ENCODE measurements at regions not wholly inside any gene's neighbourhood (a gene's known extent, or its start where the extent isn't known, plus 50 kb on each side); places are given as distances from the start of the nearest gene placed in this dataset.

DNA sequence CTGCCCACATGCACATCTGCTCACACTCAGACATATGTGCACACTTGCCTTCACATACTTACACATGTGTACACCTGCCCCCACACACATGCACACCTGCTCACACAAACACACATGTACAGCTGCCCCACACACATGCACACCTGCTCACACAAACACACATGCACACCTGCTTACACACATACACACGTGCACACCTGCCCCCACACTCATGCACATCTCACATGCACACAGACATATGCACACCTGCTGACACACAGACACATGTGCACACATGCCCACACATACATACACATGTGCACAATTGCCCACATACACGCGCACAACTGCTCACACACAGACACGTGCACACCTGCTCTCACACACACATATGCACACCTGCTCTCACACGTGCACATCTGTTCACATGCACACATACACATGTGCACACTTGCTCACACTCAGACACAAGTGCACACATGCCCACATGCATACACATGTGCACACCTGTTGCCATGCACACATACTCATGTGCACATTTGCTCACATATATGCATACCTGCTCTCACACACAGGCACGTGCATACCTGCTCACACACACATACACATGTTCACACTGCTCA is 147.8 kb upstream of the FOXD4L5 start:
- 91% methylated on average over 6 of the region's 6 CpGs for WGBS (ENCODE audit: insufficient coverage)
- Mint-ChIP-seq H3K27me3 (no peaks in the 10 kb centered on the region), H3K9me3 (ENCODE audit: insufficient read depth) (peaks cover 17% of the 10 kb centered on the region)

GRCh38 chr9:65432051-65432450 is 147.0 kb upstream of the FOXD4L5 start:
- H3K9me3 Mint-ChIP-seq (ENCODE audit: insufficient read depth), result peaks cover 13% of the 10 kb centered on the region
- intact Hi-C loops (cut with micrococcal nuclease), result no loop called here
- POLR2A ChIA-PET, result no interaction called here

More for the DNA sequence above, 147.8 kb upstream of the FOXD4L5 start:
- Histone ChIP-seq H3K27me3 (replicated peaks in 1 of 4; ENCODE audit: control extremely low read depth in 1 of 4, control insufficient read depth in 3 of 4, insufficient read depth in 4 of 4, low read length in 3 of 4) (no peaks in the 10 kb centered on the region), H3K36me3 (replicated peaks in 1 of 2; ENCODE audit: control extremely low read depth in 1 of 2, control insufficient read depth in 1 of 2, extremely low read depth in 1 of 2, insufficient read depth in 2 of 2, low read length in 1 of 2) (no peaks in the 10 kb centered on the region), H3K9ac (ENCODE audit: low read length) (no peak overlapping the region), H3K4me2 (replicated peaks; ENCODE audit: low read depth, low read length, poor library complexity, severe bottlenecking) (no peak overlapping the region), H3K4me3 (ENCODE audit: control extremely low read depth in 1 of 5, extremely low read depth in 1 of 5, insufficient read depth in 1 of 5, low read depth in 2 of 5, low read length in 4 of 5) (no peak overlapping the region), H3K79me2 (ENCODE audit: control insufficient read depth, insufficient read depth, low read length) (no peaks in the 10 kb centered on the region), H2AFZ (ENCODE audit: insufficient read depth, low read depth, low read length, poor library complexity, severe bottlenecking) (no peak overlapping the region), H4K20me1 (ENCODE audit: control insufficient read depth, insufficient read depth, low read length, poor library complexity, severe bottlenecking) (no peaks in the 10 kb centered on the region), H3K4me1 (ENCODE audit: control insufficient read depth in 2 of 2, insufficient read depth in 2 of 2, low read length in 2 of 2) (no peaks in the 10 kb centered on the region), H3K9me3 (ENCODE audit: control extremely low read depth in 1 of 3, control insufficient read depth in 2 of 3, insufficient read depth in 1 of 3, low read length in 2 of 3) (peaks cover 0 to 71% (median 0%) of the 10 kb centered on the region in 3 donors), H3K27ac (ENCODE audit: low read length in 2 of 2) (no peak overlapping the region)
- intact Hi-C loops (cut with micrococcal nuclease), result no loop called here
- ATAC-seq (ENCODE audit: low read depth), result no peak
- TF ChIP-seq CTCF (IDR thresholded peaks at IDR 0.05) (no peak), EZH2 (IDR thresholded peaks at IDR 0.05; ENCODE audit: borderline replicate concordance, insufficient read depth, low read depth, low read length, poor library complexity, severe bottlenecking) (no peak)
- CTCF ChIA-PET, result no interaction called here
- DNase-seq, result no peak
- H3K27ac Mint-ChIP-seq, result no peak overlapping the region
- H3K4me1 Mint-ChIP-seq, result no peaks in the 10 kb centered on the region
- H3K4me3 Mint-ChIP-seq, result no peak overlapping the region
- POLR2A ChIA-PET, result no interaction called here

More at GRCh38 chr9:65432051-65432450, 147.0 kb upstream of the FOXD4L5 start:
- Histone ChIP-seq H3K4me2 (replicated peaks; ENCODE audit: low read depth, low read length, poor library complexity, severe bottlenecking) (no peak overlapping the region), H3K27ac (ENCODE audit: low read length in 2 of 2) (no peak overlapping the region), H3K4me1 (ENCODE audit: control insufficient read depth in 2 of 2, insufficient read depth in 2 of 2, low read length in 2 of 2) (no peaks in the 10 kb centered on the region), H3K36me3 (replicated peaks in 1 of 2; ENCODE audit: control extremely low read depth in 1 of 2, control insufficient read depth in 1 of 2, extremely low read depth in 1 of 2, insufficient read depth in 2 of 2, low read length in 1 of 2) (no peaks in the 10 kb centered on the region), H3K27me3 (replicated peaks in 1 of 4; ENCODE audit: control extremely low read depth in 1 of 4, control insufficient read depth in 3 of 4, insufficient read depth in 4 of 4, low read length in 3 of 4) (no peaks in the 10 kb centered on the region), H3K4me3 (ENCODE audit: control extremely low read depth in 1 of 5, extremely low read depth in 1 of 5, insufficient read depth in 1 of 5, low read depth in 2 of 5, low read length in 4 of 5) (no peak overlapping the region), H3K9me3 (ENCODE audit: control extremely low read depth in 1 of 3, control insufficient read depth in 2 of 3, insufficient read depth in 1 of 3, low read length in 2 of 3) (peaks cover 0 to 78% (median 0%) of the 10 kb centered on the region in 3 donors), H2AFZ (ENCODE audit: insufficient read depth, low read depth, low read length, poor library complexity, severe bottlenecking) (no peak overlapping the region), H3K79me2 (ENCODE audit: control insufficient read depth, insufficient read depth, low read length) (no peaks in the 10 kb centered on the region), H3K9ac (ENCODE audit: low read length) (no peak overlapping the region), H4K20me1 (ENCODE audit: control insufficient read depth, insufficient read depth, low read length, poor library complexity, severe bottlenecking) (no peaks in the 10 kb centered on the region)
- TF ChIP-seq CTCF (IDR thresholded peaks at IDR 0.05) (no peak), EZH2 (IDR thresholded peaks at IDR 0.05; ENCODE audit: borderline replicate concordance, insufficient read depth, low read depth, low read length, poor library complexity, severe bottlenecking) (no peak)
- H3K27me3 Mint-ChIP-seq, result no peaks in the 10 kb centered on the region
- ATAC-seq (ENCODE audit: low read depth) (no peak), DNase-seq (no peak)
- H3K27ac Mint-ChIP-seq, result no peak overlapping the region
- CTCF ChIA-PET, result no interaction called here
- 72% methylated on average over 2 of the region's 2 CpGs for WGBS (ENCODE audit: insufficient coverage)
- no peaks in the 10 kb centered on the region for H3K4me1 Mint-ChIP-seq
- no peak overlapping the region for H3K4me3 Mint-ChIP-seq

Data from B cell (primary cell).